ENCODE measurements at regions not wholly inside any gene's neighbourhood (a gene's known extent, or its start where the extent isn't known, plus 50 kb on each side); places are given as distances from the start of the nearest gene placed in this dataset.

DNA sequence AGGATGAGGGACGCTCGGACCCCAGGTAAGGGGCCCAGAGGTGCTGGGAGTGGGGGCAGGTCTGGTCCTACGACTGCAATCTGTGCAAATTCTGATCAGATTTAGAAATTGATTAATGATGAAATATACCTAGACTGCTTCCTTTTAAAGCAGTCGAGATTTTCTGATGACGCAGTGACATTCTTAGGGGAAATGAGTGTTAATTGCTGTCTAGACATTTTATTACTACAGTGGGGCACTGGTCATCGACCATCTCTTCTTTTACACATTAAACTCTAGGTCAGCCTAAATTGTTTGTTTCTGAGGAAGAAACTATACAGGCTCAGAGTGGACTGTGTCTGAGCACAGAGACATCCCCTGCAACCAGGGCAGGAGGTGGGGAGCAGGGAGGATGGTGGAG, 154.4 kb upstream of the SALL3 start:
- ChIA-PET CTCF (ENCODE audit: low intra/inter-chr PET ratio, low total read pairs) (no interaction called here), POLR2A (no interaction called here)
- peak overlapping the region; percentile 18; the same call in 1 of the 2 replicates for H3K4me2 ChIP-seq (ENCODE audit: low read depth, low read length)
- in situ Hi-C loops (cut with HindIII; ENCODE audit: extremely low pct_ligation_motif_present, low pct_unique_long_range_greater_than_20kb), result no loop called here
- H3K27ac ChIP-seq (ENCODE audit: extremely low read length, insufficient read depth, low read length), result no peak overlapping the region
- TF ChIP-seq SALL2 (CRISPR knock-in tag; IDR thresholded peaks at IDR 0.05) (no peak), MAFK (conservative IDR thresholded peaks at IDR 0.05 in 1 of 2, IDR thresholded peaks at IDR 0.05 in 1 of 2; ENCODE audit: low read length in 2 of 2) (peak in 1 of 2 experiments; percentile 57; a peak in 3 of 4 replicates), MAFF (IDR thresholded peaks at IDR 0.05; ENCODE audit: low read depth, low read length) (0 out of 2 replicates have a peak, but pooled peaks have one; percentile 52)
- DNase-seq (ENCODE audit: low spot score) (no peak), FAIRE-seq (no peak), ATAC-seq (no peak)
- 21% methylated on average over 6 of the region's 6 CpGs for WGBS (ENCODE audit: low lambda C conversion rate)
- no peak overlapping the region for H3K4me3 ChIP-seq (replicated peaks in 1 of 3; ENCODE audit: insufficient read depth in 1 of 3, low read depth in 2 of 3, low read length in 3 of 3)
- H4K20me1 ChIP-seq (ENCODE audit: insufficient read depth, low read length), result 0 out of 2 replicates have a peak, but pooled peaks cover 3% of the 10 kb centered on the region
- BruUV-seq (replicated peaks), result no TSS peak
- intact Hi-C loops (cut with micrococcal nuclease; ENCODE audit: unreplicated experiment), result no loop called here
- H3K4me1 ChIP-seq (ENCODE audit: insufficient read depth, low read length), result no peaks in the 10 kb centered on the region
- no peaks in the 10 kb centered on the region for H3K79me2 ChIP-seq (ENCODE audit: insufficient read depth, low read length)
- H3K27me3 ChIP-seq (ENCODE audit: control insufficient read depth in 1 of 2, insufficient read depth in 2 of 2, low read length in 2 of 2), result peaks cover 0 to 67% of the 10 kb centered on the region in 2 experiments; a peak in 4 of 5 replicates
- H3K9ac ChIP-seq (ENCODE audit: insufficient read depth, low read depth, low read length), result no peak overlapping the region
- H3K9me3 ChIP-seq (ENCODE audit: low read length), result no peaks in the 10 kb centered on the region
- no peak overlapping the region for H2AFZ ChIP-seq (ENCODE audit: low read length)
- H3K36me3 ChIP-seq (replicated peaks in 1 of 2; ENCODE audit: control insufficient read depth in 1 of 2, insufficient read depth in 2 of 2, low read length in 2 of 2), result no peaks in the 10 kb centered on the region

DNA sequence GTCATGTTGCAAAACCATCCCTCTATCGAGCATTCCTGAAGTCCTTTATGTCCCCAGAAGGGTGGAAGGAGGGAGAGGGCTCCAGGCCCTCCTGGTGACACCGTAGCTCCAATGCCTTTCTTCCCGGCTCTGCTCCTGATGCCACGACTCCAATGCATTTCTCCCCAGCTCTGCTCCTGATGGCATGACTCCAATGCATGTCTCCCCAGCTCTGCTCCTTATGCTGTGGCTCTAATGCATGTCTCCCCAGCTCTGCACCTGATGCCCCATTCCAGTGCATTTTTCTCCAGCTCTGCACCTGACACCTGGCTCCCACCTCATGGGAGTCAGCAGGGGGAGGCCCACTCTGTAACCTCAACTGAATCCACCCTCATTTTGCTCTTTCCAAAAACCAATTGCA, 153.0 kb upstream of the SALL3 start:
- Histone ChIP-seq H3K79me2 (ENCODE audit: insufficient read depth, low read length) (no peaks in the 10 kb centered on the region), H3K4me1 (ENCODE audit: insufficient read depth, low read length) (no peaks in the 10 kb centered on the region), H4K20me1 (ENCODE audit: insufficient read depth, low read length) (0 out of 2 replicates have a peak, but pooled peaks cover 3% of the 10 kb centered on the region), H3K9ac (ENCODE audit: insufficient read depth, low read depth, low read length) (no peak overlapping the region), H3K9me3 (ENCODE audit: low read length) (no peaks in the 10 kb centered on the region), H3K27ac (ENCODE audit: extremely low read length, insufficient read depth, low read length) (no peak overlapping the region), H3K4me3 (replicated peaks in 1 of 3; ENCODE audit: insufficient read depth in 1 of 3, low read depth in 2 of 3, low read length in 3 of 3) (no peak overlapping the region), H3K27me3 (ENCODE audit: control insufficient read depth in 1 of 2, insufficient read depth in 2 of 2, low read length in 2 of 2) (peaks cover 0 to 67% of the 10 kb centered on the region in 2 experiments; a peak in 4 of 5 replicates), H2AFZ (ENCODE audit: low read length) (no peak overlapping the region), H3K36me3 (replicated peaks in 1 of 2; ENCODE audit: control insufficient read depth in 1 of 2, insufficient read depth in 2 of 2, low read length in 2 of 2) (no peaks in the 10 kb centered on the region), H3K4me2 (ENCODE audit: low read depth, low read length) (no peak overlapping the region)
- intact Hi-C loops (cut with micrococcal nuclease; ENCODE audit: unreplicated experiment) (no loop called here), in situ Hi-C loops (cut with HindIII; ENCODE audit: extremely low pct_ligation_motif_present, low pct_unique_long_range_greater_than_20kb) (no loop called here)
- CTCF ChIA-PET (ENCODE audit: low intra/inter-chr PET ratio, low total read pairs), result no interaction called here
- 0% methylated on average over 1 of the region's 4 CpGs for WGBS (ENCODE audit: low lambda C conversion rate)
- POLR2A ChIA-PET, result no interaction called here
- TF ChIP-seq EZH2 (conservative IDR thresholded peaks at IDR 0.05; ENCODE audit: low read depth, low read length), result no peak
- TF ChIP-seq, protein P1, sequence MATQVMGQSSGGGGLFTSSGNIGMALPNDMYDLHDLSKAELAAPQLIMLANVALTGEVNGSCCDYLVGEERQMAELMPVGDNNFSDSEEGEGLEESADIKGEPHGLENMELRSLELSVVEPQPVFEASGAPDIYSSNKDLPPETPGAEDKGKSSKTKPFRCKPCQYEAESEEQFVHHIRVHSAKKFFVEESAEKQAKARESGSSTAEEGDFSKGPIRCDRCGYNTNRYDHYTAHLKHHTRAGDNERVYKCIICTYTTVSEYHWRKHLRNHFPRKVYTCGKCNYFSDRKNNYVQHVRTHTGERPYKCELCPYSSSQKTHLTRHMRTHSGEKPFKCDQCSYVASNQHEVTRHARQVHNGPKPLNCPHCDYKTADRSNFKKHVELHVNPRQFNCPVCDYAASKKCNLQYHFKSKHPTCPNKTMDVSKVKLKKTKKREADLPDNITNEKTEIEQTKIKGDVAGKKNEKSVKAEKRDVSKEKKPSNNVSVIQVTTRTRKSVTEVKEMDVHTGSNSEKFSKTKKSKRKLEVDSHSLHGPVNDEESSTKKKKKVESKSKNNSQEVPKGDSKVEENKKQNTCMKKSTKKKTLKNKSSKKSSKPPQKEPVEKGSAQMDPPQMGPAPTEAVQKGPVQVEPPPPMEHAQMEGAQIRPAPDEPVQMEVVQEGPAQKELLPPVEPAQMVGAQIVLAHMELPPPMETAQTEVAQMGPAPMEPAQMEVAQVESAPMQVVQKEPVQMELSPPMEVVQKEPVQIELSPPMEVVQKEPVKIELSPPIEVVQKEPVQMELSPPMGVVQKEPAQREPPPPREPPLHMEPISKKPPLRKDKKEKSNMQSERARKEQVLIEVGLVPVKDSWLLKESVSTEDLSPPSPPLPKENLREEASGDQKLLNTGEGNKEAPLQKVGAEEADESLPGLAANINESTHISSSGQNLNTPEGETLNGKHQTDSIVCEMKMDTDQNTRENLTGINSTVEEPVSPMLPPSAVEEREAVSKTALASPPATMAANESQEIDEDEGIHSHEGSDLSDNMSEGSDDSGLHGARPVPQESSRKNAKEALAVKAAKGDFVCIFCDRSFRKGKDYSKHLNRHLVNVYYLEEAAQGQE (IDR thresholded peaks at IDR 0.05; ENCODE audit: borderline replicate concordance in 1 of 2, low read depth in 1 of 2, low read length in 2 of 2), result no peak
- TF ChIP-seq ERF (CRISPR knock-in tag; IDR thresholded peaks at IDR 0.05), result no peak
- no peak for TF ChIP-seq SIX4 (CRISPR knock-in tag; IDR thresholded peaks at IDR 0.05)
- no peak for ATAC-seq
- no peak for DNase-seq (ENCODE audit: low spot score)
- no peak for FAIRE-seq
- BruUV-seq (replicated peaks), result no TSS peak

All from HepG2 (cell line).